NB4 (cell line): ENCODE measurements at regions not wholly inside any gene's neighbourhood (a gene's known extent, or its start where the extent isn't known, plus 50 kb on each side); places are given as distances from the start of the nearest gene placed in this dataset.
"Not testable (repeated sequence)": the region's sequence is repeated elsewhere in the genome, so short reads cannot be mapped to it uniquely, and the experiment has no call there.

ENCODE experiments used
- MYC ChIP-seq: IDR thresholded peaks from 2 replicates; pipeline ENCODE4 v1.6.1; 2011; ENCODE audit warnings: low read depth, low read length
- POLR2A ChIP-seq: IDR thresholded peaks from 2 replicates; pipeline ENCODE4 v1.6.1; 2011; ENCODE audit warnings: mild to moderate bottlenecking; ENCODE audit not compliant: insufficient read length; ENCODE audit errors: extremely low read depth
- TF ChIP-seq, protein P1 (sequence below): IDR thresholded peaks from one replicate; pipeline ENCODE4 v1.5.1; 2012; ENCODE audit warnings: low read depth, low read length
- TF ChIP-seq, protein P2 (sequence below): IDR thresholded peaks from 2 replicates; pipeline ENCODE4 v1.6.1; 2011; ENCODE audit warnings: low read depth, low read length

- TF ChIP-seq POLR2A, MYC: not testable (repeated sequence)
- TF ChIP-seq, protein P1, sequence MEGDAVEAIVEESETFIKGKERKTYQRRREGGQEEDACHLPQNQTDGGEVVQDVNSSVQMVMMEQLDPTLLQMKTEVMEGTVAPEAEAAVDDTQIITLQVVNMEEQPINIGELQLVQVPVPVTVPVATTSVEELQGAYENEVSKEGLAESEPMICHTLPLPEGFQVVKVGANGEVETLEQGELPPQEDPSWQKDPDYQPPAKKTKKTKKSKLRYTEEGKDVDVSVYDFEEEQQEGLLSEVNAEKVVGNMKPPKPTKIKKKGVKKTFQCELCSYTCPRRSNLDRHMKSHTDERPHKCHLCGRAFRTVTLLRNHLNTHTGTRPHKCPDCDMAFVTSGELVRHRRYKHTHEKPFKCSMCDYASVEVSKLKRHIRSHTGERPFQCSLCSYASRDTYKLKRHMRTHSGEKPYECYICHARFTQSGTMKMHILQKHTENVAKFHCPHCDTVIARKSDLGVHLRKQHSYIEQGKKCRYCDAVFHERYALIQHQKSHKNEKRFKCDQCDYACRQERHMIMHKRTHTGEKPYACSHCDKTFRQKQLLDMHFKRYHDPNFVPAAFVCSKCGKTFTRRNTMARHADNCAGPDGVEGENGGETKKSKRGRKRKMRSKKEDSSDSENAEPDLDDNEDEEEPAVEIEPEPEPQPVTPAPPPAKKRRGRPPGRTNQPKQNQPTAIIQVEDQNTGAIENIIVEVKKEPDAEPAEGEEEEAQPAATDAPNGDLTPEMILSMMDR, result not testable (repeated sequence)
- TF ChIP-seq, protein P2, sequence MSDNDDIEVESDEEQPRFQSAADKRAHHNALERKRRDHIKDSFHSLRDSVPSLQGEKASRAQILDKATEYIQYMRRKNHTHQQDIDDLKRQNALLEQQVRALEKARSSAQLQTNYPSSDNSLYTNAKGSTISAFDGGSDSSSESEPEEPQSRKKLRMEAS, result not testable (repeated sequence)
Observed at GRCh38 chr5:87217480-87217879, 50.2 kb upstream of the RASA1 start.
